HEK293 (cell line): ENCODE measurements at regions not wholly inside any gene's neighbourhood (a gene's known extent, or its start where the extent isn't known, plus 50 kb on each side); places are given as distances from the start of the nearest gene placed in this dataset.

ENCODE experiments used
- CTCF ChIA-PET: fragments of 350-600 bp; formaldehyde crosslinking; extraction: SDS; loops from one replicate; lab custom pipeline; 2021; ENCODE audit warnings: antibody characterized with exemption; lab: Yijun Ruan, JAX
- POLR2A ChIA-PET: fragments of 300-600 bp; formaldehyde crosslinking; extraction: SDS; loops from one replicate; lab custom pipeline; 2020; ENCODE audit warnings: antibody characterized with exemption, inconsistent platforms; lab: Yijun Ruan, JAX
- H3K27ac ChIP-seq: fragments of 200-500 bp; sonication (Bioruptor generic); 2 replicates; pipeline ENCODE4 v1.5.1; 2014; ENCODE audit warnings: low read depth, low read length, control low read depth, inconsistent platforms; ENCODE audit errors: extremely low read depth
- H3K36me3 ChIP-seq, 2 experiments: fragments of 200-500 bp in 1 of 2; sonication (Bioruptor generic) in 1 of 2; 1 replicate in 1 of 2; 2 replicates in 1 of 2; pipeline ENCODE4 v1.5.1; 2014 to 2017; ENCODE audit warnings: inconsistent platforms in 2 of 2, low read length in 2 of 2; ENCODE audit not compliant: control insufficient read depth in 2 of 2, insufficient read depth in 1 of 2
- H3K4me1 ChIP-seq: fragments of 200-500 bp; sonication (Bioruptor generic); 2 replicates; pipeline ENCODE4 v1.5.1; 2014; ENCODE audit warnings: mild to moderate bottlenecking, low read length, inconsistent platforms; ENCODE audit not compliant: control insufficient read depth, insufficient read depth
- H3K4me3 ChIP-seq: 2 replicates; pipeline ENCODE4 v1.5.1; 2011; ENCODE audit warnings: low read depth, mild to moderate bottlenecking, control low read depth, low read length, moderate library complexity
- H3K9me3 ChIP-seq: fragments of 200-500 bp; sonication (Bioruptor generic); 2 replicates; pipeline ENCODE4 v1.5.1; 2014; ENCODE audit warnings: low read depth, low read length, inconsistent platforms; ENCODE audit not compliant: control insufficient read depth, insufficient read depth
- KLF16 ChIP-seq: fragments of 450-650 bp; formaldehyde crosslinking; IDR thresholded peaks from 2 replicates; pipeline ENCODE4 v1.5.1; 2017; ENCODE audit warnings: missing biosample characterization, missing genetic modification characterization
- KLF8 ChIP-seq: fragments of 450-650 bp; formaldehyde crosslinking; IDR thresholded peaks from 2 replicates; pipeline ENCODE4 v1.5.1; 2016; ENCODE audit warnings: missing biosample characterization, missing genetic modification characterization
- TRIM28 ChIP-seq: IDR thresholded peaks from 2 replicates; pipeline ENCODE4 v1.6.1; 2011; ENCODE audit warnings: low read length, control low read depth, borderline replicate concordance
- ZFHX2 ChIP-seq: fragments of 450-650 bp; formaldehyde crosslinking; conservative IDR thresholded peaks from 2 replicates; pipeline ENCODE4 v1.5.1; 2016; ENCODE audit warnings: missing biosample characterization, missing genetic modification characterization
- ZNF138 ChIP-seq: fragments of 450-650 bp; formaldehyde crosslinking; IDR thresholded peaks from 2 replicates; pipeline ENCODE4 v1.5.1; 2016; ENCODE audit warnings: missing biosample characterization, missing genetic modification characterization, borderline replicate concordance
- ZNF560 ChIP-seq: fragments of 450-650 bp; formaldehyde crosslinking; IDR thresholded peaks from 2 replicates; pipeline ENCODE4 v1.5.1; 2017; ENCODE audit warnings: missing biosample characterization, missing genetic modification characterization, borderline replicate concordance
- ZNF623 ChIP-seq: fragments of 450-650 bp; formaldehyde crosslinking; IDR thresholded peaks from 2 replicates; pipeline ENCODE4 v1.5.1; 2016; ENCODE audit warnings: missing biosample characterization, missing genetic modification characterization
- ZNF830 ChIP-seq: fragments of 450-650 bp; IDR thresholded peaks from 2 replicates; pipeline ENCODE4 v1.5.0; 2018; ENCODE audit warnings: missing biosample characterization, missing genetic modification characterization, low read depth, mild to moderate bottlenecking, moderate library complexity
- TF ChIP-seq, protein P1 (sequence below): fragments of 450-650 bp; formaldehyde crosslinking; IDR thresholded peaks from 2 replicates; pipeline ENCODE4 v1.5.1; 2016; ENCODE audit warnings: missing biosample characterization, missing genetic modification characterization, borderline replicate concordance
- TF ChIP-seq, protein P2 (sequence below): fragments of 450-650 bp; formaldehyde crosslinking; IDR thresholded peaks from 2 replicates; pipeline ENCODE4 v1.5.0; 2017; ENCODE audit warnings: missing biosample characterization, missing genetic modification characterization, borderline replicate concordance
- TF ChIP-seq, protein P3 (sequence below): fragments of 450-650 bp; formaldehyde crosslinking; IDR thresholded peaks from 2 replicates; pipeline ENCODE4 v1.5.1; 2016; ENCODE audit warnings: missing biosample characterization, missing genetic modification characterization
- TF ChIP-seq, protein P4 (sequence below): fragments of 450-650 bp; formaldehyde crosslinking; IDR thresholded peaks from 2 replicates; pipeline ENCODE4 v1.5.1; 2016; ENCODE audit warnings: missing biosample characterization, missing genetic modification characterization
- TF ChIP-seq, protein P5 (sequence below): fragments of 450-650 bp; formaldehyde crosslinking; IDR thresholded peaks from 2 replicates; pipeline ENCODE4 v1.5.1; 2016; ENCODE audit warnings: missing biosample characterization, missing genetic modification characterization
- TF ChIP-seq, protein P6 (sequence below): fragments of 450-650 bp; formaldehyde crosslinking; IDR thresholded peaks from 2 replicates; pipeline ENCODE4 v1.5.1; 2016; ENCODE audit warnings: missing biosample characterization, missing genetic modification characterization
- TF ChIP-seq, protein P7 (sequence below): fragments of 450-650 bp; formaldehyde crosslinking; IDR thresholded peaks from 2 replicates; pipeline ENCODE4 v1.5.1; 2016; ENCODE audit warnings: missing biosample characterization, missing genetic modification characterization

DNA sequence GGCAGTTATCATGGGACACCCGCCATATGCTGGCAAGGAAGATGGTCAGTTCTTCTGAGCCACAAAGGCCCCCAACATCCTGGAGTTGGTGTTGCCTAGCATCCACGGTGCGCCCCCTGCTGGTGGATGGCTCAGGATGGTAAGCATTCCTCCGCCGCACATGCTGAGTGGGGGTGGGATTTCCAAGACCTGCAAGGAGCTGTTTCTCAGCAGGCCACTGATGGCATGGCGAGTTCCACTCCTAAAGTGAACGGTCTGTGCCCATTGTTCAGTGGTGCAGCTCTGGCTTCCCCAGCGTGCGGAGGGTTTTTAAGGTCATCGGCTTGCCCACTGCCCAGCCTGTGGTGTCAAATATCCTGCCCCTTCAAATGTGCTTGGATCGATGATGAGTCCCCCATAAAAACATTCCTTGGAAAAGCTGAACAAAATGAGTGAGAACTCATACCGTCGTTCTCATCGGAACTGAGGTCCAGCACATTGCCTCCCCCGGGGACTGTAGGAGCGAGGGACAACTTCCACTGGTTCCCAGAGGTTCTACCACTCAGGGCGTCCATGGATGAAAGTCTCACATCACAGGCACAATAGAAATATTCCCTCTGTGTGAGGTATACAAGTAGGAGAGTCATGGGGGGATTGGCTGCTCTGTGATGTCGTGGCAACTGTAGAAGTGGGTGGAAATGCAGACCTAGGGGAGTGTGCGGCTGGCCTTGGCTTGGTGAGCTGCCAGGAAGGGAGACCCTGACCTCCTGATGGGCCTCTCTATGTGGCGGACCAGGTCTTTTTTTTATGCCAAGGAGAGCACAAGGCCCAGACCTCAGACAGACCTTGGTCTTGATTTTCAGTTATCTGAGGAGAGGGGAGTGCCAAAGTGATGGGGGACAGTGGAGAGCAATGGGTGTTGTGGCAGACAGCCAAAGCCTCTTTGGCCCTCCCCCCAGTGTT is 102.0 kb downstream of the SNRPN start:
- CTCF ChIA-PET: interaction anchor here (0.7 kb wide), 1 partner anchor 1390 kb away, joined by 3 read pairs; no protein-coding TSS in a partner anchor
- no peak overlapping the region for H3K4me3 ChIP-seq
- TF ChIP-seq TRIM28: no peak
- TF ChIP-seq, protein P1, sequence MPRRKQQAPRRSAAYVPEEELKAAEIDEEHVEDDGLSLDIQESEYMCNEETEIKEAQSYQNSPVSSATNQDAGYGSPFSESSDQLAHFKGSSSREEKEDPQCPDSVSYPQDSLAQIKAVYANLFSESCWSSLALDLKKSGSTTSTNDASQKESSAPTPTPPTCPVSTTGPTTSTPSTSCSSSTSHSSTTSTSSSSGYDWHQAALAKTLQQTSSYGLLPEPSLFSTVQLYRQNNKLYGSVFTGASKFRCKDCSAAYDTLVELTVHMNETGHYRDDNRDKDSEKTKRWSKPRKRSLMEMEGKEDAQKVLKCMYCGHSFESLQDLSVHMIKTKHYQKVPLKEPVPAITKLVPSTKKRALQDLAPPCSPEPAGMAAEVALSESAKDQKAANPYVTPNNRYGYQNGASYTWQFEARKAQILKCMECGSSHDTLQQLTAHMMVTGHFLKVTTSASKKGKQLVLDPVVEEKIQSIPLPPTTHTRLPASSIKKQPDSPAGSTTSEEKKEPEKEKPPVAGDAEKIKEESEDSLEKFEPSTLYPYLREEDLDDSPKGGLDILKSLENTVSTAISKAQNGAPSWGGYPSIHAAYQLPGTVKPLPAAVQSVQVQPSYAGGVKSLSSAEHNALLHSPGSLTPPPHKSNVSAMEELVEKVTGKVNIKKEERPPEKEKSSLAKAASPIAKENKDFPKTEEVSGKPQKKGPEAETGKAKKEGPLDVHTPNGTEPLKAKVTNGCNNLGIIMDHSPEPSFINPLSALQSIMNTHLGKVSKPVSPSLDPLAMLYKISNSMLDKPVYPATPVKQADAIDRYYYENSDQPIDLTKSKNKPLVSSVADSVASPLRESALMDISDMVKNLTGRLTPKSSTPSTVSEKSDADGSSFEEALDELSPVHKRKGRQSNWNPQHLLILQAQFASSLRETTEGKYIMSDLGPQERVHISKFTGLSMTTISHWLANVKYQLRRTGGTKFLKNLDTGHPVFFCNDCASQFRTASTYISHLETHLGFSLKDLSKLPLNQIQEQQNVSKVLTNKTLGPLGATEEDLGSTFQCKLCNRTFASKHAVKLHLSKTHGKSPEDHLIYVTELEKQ (tag by site-specific recombination): no peak
- no peak for TF ChIP-seq KLF8 (tag by site-specific recombination)
- TF ChIP-seq, protein P2, sequence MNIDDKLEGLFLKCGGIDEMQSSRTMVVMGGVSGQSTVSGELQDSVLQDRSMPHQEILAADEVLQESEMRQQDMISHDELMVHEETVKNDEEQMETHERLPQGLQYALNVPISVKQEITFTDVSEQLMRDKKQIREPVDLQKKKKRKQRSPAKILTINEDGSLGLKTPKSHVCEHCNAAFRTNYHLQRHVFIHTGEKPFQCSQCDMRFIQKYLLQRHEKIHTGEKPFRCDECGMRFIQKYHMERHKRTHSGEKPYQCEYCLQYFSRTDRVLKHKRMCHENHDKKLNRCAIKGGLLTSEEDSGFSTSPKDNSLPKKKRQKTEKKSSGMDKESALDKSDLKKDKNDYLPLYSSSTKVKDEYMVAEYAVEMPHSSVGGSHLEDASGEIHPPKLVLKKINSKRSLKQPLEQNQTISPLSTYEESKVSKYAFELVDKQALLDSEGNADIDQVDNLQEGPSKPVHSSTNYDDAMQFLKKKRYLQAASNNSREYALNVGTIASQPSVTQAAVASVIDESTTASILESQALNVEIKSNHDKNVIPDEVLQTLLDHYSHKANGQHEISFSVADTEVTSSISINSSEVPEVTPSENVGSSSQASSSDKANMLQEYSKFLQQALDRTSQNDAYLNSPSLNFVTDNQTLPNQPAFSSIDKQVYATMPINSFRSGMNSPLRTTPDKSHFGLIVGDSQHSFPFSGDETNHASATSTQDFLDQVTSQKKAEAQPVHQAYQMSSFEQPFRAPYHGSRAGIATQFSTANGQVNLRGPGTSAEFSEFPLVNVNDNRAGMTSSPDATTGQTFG (tag by site-specific recombination): no peak
- no peak for TF ChIP-seq ZNF560 (tag by site-specific recombination)
- TF ChIP-seq, protein P3, sequence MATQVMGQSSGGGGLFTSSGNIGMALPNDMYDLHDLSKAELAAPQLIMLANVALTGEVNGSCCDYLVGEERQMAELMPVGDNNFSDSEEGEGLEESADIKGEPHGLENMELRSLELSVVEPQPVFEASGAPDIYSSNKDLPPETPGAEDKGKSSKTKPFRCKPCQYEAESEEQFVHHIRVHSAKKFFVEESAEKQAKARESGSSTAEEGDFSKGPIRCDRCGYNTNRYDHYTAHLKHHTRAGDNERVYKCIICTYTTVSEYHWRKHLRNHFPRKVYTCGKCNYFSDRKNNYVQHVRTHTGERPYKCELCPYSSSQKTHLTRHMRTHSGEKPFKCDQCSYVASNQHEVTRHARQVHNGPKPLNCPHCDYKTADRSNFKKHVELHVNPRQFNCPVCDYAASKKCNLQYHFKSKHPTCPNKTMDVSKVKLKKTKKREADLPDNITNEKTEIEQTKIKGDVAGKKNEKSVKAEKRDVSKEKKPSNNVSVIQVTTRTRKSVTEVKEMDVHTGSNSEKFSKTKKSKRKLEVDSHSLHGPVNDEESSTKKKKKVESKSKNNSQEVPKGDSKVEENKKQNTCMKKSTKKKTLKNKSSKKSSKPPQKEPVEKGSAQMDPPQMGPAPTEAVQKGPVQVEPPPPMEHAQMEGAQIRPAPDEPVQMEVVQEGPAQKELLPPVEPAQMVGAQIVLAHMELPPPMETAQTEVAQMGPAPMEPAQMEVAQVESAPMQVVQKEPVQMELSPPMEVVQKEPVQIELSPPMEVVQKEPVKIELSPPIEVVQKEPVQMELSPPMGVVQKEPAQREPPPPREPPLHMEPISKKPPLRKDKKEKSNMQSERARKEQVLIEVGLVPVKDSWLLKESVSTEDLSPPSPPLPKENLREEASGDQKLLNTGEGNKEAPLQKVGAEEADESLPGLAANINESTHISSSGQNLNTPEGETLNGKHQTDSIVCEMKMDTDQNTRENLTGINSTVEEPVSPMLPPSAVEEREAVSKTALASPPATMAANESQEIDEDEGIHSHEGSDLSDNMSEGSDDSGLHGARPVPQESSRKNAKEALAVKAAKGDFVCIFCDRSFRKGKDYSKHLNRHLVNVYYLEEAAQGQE: no peak
- no peak for TF ChIP-seq ZNF830
- no peak for TF ChIP-seq ZNF138 (tag by site-specific recombination)
- no peak for TF ChIP-seq ZNF623 (tag by site-specific recombination)
- TF ChIP-seq, protein P4, sequence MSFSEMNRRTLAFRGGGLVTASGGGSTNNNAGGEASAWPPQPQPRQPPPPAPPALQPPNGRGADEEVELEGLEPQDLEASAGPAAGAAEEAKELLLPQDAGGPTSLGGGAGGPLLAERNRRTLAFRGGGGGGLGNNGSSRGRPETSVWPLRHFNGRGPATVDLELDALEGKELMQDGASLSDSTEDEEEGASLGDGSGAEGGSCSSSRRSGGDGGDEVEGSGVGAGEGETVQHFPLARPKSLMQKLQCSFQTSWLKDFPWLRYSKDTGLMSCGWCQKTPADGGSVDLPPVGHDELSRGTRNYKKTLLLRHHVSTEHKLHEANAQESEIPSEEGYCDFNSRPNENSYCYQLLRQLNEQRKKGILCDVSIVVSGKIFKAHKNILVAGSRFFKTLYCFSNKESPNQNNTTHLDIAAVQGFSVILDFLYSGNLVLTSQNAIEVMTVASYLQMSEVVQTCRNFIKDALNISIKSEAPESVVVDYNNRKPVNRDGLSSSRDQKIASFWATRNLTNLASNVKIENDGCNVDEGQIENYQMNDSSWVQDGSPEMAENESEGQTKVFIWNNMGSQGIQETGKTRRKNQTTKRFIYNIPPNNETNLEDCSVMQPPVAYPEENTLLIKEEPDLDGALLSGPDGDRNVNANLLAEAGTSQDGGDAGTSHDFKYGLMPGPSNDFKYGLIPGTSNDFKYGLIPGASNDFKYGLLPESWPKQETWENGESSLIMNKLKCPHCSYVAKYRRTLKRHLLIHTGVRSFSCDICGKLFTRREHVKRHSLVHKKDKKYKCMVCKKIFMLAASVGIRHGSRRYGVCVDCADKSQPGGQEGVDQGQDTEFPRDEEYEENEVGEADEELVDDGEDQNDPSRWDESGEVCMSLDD (tag by site-specific recombination): no peak
- TF ChIP-seq, protein P5, sequence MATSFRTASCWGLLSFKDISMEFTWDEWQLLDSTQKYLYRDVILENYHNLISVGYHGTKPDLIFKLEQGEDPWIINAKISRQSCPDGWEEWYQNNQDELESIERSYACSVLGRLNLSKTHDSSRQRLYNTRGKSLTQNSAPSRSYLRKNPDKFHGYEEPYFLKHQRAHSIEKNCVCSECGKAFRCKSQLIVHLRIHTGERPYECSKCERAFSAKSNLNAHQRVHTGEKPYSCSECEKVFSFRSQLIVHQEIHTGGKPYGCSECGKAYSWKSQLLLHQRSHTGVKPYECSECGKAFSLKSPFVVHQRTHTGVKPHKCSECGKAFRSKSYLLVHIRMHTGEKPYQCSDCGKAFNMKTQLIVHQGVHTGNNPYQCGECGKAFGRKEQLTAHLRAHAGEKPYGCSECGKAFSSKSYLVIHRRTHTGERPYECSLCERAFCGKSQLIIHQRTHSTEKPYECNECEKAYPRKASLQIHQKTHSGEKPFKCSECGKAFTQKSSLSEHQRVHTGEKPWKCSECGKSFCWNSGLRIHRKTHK (tag by site-specific recombination): no peak
- TF ChIP-seq, protein P6, sequence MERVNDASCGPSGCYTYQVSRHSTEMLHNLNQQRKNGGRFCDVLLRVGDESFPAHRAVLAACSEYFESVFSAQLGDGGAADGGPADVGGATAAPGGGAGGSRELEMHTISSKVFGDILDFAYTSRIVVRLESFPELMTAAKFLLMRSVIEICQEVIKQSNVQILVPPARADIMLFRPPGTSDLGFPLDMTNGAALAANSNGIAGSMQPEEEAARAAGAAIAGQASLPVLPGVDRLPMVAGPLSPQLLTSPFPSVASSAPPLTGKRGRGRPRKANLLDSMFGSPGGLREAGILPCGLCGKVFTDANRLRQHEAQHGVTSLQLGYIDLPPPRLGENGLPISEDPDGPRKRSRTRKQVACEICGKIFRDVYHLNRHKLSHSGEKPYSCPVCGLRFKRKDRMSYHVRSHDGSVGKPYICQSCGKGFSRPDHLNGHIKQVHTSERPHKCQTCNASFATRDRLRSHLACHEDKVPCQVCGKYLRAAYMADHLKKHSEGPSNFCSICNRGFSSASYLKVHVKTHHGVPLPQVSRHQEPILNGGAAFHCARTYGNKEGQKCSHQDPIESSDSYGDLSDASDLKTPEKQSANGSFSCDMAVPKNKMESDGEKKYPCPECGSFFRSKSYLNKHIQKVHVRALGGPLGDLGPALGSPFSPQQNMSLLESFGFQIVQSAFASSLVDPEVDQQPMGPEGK (tag by site-specific recombination): no peak
- no peak for TF ChIP-seq ZFHX2 (tag by site-specific recombination)
- TF ChIP-seq, protein P7, sequence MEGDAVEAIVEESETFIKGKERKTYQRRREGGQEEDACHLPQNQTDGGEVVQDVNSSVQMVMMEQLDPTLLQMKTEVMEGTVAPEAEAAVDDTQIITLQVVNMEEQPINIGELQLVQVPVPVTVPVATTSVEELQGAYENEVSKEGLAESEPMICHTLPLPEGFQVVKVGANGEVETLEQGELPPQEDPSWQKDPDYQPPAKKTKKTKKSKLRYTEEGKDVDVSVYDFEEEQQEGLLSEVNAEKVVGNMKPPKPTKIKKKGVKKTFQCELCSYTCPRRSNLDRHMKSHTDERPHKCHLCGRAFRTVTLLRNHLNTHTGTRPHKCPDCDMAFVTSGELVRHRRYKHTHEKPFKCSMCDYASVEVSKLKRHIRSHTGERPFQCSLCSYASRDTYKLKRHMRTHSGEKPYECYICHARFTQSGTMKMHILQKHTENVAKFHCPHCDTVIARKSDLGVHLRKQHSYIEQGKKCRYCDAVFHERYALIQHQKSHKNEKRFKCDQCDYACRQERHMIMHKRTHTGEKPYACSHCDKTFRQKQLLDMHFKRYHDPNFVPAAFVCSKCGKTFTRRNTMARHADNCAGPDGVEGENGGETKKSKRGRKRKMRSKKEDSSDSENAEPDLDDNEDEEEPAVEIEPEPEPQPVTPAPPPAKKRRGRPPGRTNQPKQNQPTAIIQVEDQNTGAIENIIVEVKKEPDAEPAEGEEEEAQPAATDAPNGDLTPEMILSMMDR (tag by site-specific recombination): no peak
- no peak for TF ChIP-seq KLF16 (tag by site-specific recombination)
- TF ChIP-seq, all 188 proteins: peak for 0
- Histone ChIP-seq H3K27ac (no peak overlapping the region), H3K9me3 (no peaks in the 10 kb centered on the region), H3K36me3 (no peaks in the 10 kb centered on the region), H3K4me1 (no peaks in the 10 kb centered on the region)
- POLR2A ChIA-PET: no interaction called here
